ENCODE measurements at regions not wholly inside any gene's neighbourhood (a gene's known extent, or its start where the extent isn't known, plus 50 kb on each side); places are given as distances from the start of the nearest gene placed in this dataset.
A peak's percentile ranks its signal among the peaks of the same experiment; 100 is the strongest.

DNA sequence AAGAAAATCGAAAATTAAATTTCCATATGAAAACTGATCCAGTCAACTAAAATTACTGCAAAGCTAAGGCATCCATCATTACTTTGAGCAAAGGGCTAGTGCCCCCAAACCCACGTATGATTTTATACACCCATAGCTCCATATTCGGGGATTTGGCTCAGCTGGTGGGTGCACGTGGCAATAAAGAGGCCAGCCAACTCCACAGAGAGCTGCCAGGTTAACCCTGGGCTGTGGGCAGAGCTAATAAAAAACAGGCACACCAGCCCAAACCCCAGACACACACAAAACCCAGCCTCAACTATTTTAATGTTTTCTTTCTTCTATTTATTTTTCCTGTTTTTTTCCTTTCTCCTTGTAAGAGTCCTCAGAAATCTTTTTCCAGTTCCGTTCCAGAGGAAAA, 151.3 kb upstream of the SOX11 start:
- DNase-seq (ENCODE audit: low read depth), result no peak

- DNase-seq (ENCODE audit: low read depth), result no peak
Observed at GRCh38 chr2:5544205-5544786, 147.9 kb upstream of the SOX11 start.

- peak; percentile 6 for DNase-seq (ENCODE audit: low read depth)
Observed at GRCh38 chr2:5546181-5546580, 146.0 kb upstream of the SOX11 start.

- peak; percentile 47 for DNase-seq (ENCODE audit: low read depth)
Observed at GRCh38 chr2:5548991-5549715, 143.0 kb upstream of the SOX11 start.

- no peak for DNase-seq (ENCODE audit: low read depth)
Observed at GRCh38 chr2:5549771-5550170, 142.4 kb upstream of the SOX11 start.

GRCh38 chr2:5555636-5556035, 136.5 kb upstream of the SOX11 start:
- DNase-seq (ENCODE audit: low read depth), result no peak

GRCh38 chr2:5561006-5561405, 131.2 kb upstream of the SOX11 start:
- DNase-seq (ENCODE audit: low read depth), result peak; percentile 73

DNA sequence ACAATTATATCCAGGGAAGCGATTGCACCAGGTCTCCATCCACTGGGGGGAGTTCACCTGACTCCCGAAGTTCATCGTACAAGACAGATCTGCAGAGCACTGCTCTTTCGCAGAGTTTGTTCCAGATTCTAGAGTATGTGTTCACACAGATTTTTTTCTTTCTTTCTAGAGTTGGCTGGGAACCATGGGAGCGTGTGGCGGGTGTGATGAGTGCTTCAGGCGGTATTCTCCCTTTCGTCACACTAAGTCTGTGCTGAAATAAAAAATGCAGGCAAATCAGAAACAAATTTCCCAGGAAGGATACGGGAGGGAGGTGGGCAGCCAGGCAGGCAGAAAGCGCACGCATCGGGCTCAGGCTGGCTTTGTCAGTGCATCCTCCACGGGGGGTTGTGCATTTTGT, 129.8 kb upstream of the SOX11 start:
- no peak for DNase-seq (ENCODE audit: low read depth)

GRCh38 chr2:5562865-5563264, 129.3 kb upstream of the SOX11 start:
- DNase-seq (ENCODE audit: low read depth), result no peak

DNA sequence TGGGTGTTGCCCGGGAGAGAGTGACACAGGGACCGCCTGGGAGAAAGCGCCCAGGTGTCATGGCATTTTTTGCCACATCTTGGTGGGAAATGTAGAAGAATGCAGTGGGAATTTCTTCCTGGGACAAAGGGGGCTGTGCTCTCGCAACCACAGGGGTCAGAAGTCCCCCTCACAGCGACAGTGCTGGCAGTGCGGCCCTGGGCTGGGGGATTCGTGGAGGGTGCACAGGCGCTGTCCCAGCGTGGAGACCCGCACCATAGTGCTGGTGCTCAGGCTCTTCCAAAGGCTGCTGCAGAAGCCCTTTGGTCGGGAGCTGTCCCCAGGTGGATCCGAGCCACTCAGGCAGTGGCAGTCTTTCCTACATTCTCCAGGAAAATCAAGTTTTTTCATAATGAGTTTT, 128.8 kb upstream of the SOX11 start:
- no peak for DNase-seq (ENCODE audit: low read depth)

DNA sequence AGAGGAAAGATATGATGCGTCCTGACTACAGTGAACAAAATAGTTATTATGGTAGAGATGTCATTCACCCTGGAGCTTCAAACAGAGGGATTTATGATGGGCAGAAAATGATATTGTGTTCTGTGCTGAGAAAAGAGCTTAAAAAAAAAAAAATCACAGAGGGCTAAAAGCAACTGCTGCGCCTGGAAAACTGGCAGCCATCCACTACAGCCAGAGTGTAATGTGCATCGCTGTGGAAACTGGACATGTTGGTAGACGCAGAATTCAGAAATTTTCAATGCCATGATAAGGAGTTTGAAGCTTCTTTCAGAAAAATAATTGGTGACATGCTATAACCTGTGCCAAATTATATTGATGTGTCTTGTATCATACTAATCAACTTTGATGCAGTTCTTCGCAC, 122.9 kb upstream of the SOX11 start:
- no peak for DNase-seq (ENCODE audit: low read depth)

DNA sequence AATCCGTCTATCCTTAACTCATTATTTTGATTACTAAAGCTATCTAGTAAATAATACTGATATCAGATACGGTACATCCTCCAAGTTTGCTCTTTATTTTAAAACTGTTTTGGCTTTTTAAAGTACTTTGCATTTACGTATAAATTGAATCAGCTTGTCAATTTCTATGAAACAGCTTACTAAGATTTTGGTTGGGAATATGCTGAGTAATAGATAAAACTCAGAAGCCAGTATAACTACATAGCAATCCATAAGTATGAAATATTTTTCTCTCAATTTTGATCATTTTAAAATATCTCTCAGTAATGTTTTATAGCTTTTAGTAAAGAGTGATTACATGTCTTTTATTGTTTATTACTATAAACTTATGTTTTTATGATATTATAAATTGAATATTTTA, 116.2 kb upstream of the SOX11 start:
- DNase-seq (ENCODE audit: low read depth), result no peak

DNA sequence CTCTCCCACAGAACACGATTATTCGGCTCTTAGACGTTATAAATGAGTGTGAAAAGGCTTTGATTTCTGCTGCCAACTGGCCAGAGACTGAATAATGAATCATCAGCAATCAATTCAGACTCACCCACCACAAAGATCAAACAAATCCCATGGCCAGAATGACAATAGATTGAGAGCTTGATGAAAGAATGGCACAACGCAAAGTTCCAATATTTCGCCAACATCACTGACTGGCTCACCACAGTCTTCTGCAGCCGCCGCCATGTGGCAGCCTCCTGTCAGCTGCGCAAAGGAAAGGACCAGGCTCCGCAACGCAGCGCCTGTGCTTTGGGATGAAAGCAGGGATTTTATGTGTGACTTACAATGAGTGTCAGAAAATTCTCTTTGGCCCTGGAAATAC, 104.4 kb upstream of the SOX11 start:
- DNase-seq (ENCODE audit: low read depth), result no peak

- DNase-seq (ENCODE audit: low read depth), result no peak
Observed at GRCh38 chr2:5588601-5589000, 103.6 kb upstream of the SOX11 start.

- no peak for DNase-seq (ENCODE audit: low read depth)
Observed at GRCh38 chr2:5589183-5589582, 103.0 kb upstream of the SOX11 start.

- no peak for DNase-seq (ENCODE audit: low read depth)
Observed at GRCh38 chr2:5590886-5591285, 101.3 kb upstream of the SOX11 start.

- no peak for DNase-seq (ENCODE audit: low read depth)
Observed at GRCh38 chr2:5592916-5593315, 99.3 kb upstream of the SOX11 start.

- DNase-seq (ENCODE audit: low read depth), result no peak
Observed at GRCh38 chr2:5594249-5594695, 97.9 kb upstream of the SOX11 start.

DNA sequence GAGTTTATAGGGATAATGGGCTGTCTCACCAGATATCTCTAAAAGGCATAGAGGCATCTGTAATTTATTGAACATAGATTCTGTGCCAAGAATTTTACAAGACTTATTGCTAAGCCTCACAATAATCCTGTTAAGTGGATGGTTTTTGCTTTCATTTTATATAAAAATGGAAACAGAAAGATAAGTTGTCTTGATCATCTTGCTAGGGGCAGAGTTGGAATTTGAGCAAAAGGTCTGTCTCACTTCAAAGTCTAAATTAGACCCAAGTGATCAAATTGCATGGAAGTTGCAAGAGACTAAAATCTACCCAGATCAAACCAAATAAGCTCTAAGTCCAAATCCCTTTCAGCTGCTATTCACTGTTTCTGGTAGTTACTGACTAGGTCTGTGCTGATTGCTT, 95.3 kb upstream of the SOX11 start:
- no peak for DNase-seq (ENCODE audit: low read depth)

- no peak for DNase-seq (ENCODE audit: low read depth)
Observed at GRCh38 chr2:5598156-5598555, 94.0 kb upstream of the SOX11 start.

GRCh38 chr2:5609201-5609600, 83.0 kb upstream of the SOX11 start:
- DNase-seq (ENCODE audit: low read depth), result no peak

DNA sequence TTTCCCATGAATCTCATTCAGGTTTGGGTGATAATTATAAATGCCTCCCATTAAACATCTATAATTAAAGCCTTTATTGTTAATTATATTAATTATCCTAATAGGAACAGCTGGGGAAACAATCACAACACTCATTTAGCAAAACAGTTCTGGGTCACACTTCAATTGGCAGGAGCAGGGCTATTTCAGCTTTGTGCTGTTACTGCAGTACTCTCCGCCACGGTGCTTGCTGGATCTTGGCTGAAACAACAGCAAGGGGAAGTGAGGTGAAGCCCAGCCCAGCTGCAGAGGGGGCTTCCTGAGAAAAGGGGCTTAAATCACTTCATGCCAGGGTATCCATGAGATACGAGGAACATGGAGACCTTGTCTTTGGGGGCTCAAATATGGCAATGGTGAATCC, 79.5 kb upstream of the SOX11 start:
- no peak for DNase-seq (ENCODE audit: low read depth)

- no peak for DNase-seq (ENCODE audit: low read depth)
Observed at GRCh38 chr2:5616019-5616418, 76.2 kb upstream of the SOX11 start.

DNA sequence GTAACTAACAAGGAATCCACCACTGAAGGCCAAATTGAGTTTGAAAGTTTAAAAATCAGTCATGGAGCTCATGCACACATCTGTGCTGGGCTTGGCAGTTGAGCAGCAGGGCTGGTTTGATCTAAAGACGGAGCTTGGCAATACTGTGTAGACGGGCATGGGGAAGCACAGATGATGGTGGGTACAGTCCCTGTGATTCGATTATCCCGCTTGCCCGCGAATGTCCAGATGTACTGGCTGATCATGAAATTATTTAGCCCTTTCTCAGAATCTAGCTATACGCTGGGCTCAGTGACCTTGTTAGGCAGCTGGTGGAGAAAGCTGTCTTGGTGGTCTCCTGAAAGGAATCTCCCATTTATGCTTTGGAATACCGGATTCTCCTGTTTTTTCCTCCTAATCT, 74.8 kb upstream of the SOX11 start:
- DNase-seq (ENCODE audit: low read depth), result no peak

Measured in iris pigment epithelial cell (primary cell).